Stimulated activated CD4-positive, alpha-beta T cell treated with anti-CD3 and anti-CD28 coated beads, TNF-alpha, amount 100 ng/mL, for 48 hours (primary cell): ENCODE measurements at regions not wholly inside any gene's neighbourhood (a gene's known extent, or its start where the extent isn't known, plus 50 kb on each side); places are given as distances from the start of the nearest gene placed in this dataset.
"Not testable (repeated sequence)": the region's sequence is repeated elsewhere in the genome, so short reads cannot be mapped to it uniquely, and the experiment has no call there.

Experiments
- DNase-seq, 3 donors: peaks; one replicate each; pipeline ENCODE4 v3.0.0-alpha.2; 2020; ENCODE audit warnings: low read depth in 3 of 3

DNA sequence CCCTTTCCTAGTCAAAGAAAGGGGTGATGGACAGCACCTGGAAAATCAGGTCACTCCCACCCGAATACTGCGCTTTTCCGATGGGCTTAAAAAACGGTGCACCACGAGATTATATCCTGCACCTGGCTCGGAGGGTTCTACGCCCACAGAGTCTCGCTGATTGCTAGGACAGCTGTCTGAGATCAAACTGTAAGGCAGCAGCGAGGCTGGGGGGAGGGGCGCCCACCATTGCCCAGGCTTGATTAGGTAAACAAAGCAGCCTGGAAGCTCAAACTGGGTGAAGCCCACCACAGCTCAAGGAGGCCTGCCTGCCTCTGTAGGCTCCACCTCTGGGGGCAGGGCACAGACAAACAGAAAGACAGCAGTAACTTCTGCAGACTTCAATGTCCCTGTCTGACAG lies 783.4 kb downstream of the NSUN3 start:
- DNase-seq: not testable (repeated sequence)

- no peak for DNase-seq
Observed at GRCh38 chr3:94862703-94863102, 799.8 kb downstream of the NSUN3 start.

GRCh38 chr3:94869059-94869547 lies 806.2 kb downstream of the NSUN3 start:
- DNase-seq: no peak

DNA sequence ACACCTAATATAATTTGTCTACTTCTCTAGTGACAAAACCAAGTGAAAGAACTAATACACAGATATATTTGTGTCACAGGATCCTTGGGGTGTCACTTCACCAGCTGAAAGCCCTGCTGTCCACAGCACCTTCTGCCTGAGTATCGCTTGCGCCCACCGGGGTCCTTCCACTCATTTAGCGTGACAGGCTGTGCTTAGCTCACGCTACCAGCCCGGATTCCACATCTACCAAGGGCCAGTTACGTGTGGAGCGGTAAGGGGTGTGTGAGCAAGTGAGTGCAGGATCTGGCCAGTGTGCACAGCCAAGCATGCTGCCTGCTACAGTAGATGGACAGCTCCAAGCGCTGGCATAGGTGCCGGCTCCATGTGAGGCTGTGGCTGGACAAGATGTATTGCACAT lies 810.9 kb downstream of the NSUN3 start:
- no peak for DNase-seq

DNA sequence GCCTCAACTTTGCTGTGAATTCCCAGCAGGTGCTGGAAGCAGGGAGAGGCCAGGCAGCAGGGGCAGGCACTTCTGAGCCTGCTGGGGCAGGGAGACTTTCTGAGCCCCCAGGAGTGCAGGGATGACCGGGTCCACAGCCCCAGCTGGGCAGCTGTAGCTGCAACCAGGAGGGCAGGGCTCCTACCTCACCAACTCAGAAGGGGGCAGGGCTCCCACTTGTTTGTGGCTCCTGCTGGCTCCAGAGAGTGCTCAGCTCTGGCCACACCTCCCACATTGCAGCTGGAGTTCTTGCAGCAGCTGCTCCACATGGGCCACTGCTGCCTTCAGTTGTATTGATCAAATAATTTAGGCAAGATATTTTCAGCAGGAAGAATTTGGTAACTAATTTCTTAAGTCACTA lies 812.3 kb downstream of the NSUN3 start:
- no peak for DNase-seq

DNA sequence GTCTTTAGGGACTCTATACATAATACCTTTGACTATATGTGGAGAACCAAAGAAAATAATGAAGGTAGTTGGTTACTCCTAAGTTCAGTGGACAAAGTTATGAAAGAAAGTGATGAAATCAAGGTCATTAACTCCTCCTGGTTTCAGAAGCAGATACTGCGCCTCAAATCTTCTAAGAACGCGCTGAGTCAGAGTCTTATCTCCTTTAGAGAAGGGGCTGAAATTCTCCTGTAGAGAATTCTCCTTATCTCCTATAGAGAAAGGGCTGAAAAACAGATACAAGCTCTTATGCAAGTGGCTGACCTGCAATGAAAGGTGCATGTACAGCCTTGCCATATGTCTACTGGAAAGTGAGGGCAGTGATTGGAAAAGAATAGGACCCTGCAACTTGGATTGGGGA lies 824.2 kb downstream of the NSUN3 start:
- no peak for DNase-seq

DNA sequence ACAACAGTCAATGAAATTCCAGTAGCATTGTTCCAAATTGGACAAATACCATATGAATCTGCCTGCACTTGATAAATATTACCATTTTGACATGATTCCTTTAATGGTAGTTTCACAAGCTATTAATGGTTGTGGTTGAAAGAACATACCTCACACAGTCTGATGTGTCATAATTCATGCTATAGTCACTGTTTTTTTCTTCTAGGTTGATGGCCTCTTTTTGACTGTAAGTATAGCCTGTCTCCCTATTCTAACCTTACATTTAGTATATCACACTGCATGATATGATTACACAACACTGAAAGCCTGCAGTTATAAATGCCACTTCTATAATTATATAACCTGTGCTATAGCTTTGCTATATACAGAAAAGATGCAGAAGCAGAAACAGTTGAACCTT lies 834.1 kb downstream of the NSUN3 start:
- DNase-seq: no peak

DNA sequence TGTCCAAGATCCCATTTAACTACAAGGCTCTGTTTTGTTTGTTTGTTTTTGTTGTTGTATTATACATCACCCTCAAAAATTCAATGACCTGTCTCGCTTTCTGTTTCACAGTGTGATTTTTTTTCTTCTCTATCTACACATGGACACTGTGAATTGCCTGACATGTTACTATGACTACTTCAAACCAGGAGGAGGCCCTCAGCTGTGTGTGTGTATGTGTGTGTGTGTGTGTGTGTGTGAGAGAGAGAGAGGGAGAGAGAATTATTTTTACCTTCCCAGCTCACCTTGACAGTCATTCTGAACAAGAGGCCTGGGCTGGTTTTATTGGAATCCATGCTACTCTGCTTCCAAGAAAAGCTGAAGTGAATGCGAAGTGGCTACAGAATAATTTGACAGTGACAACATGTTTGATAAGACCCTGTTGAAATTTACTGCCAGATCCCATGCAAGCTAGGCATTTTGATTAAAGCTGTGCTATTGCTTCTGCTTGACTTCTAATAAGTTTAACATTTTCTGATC lies 841.4 kb downstream of the NSUN3 start:
- no peak for DNase-seq

DNA sequence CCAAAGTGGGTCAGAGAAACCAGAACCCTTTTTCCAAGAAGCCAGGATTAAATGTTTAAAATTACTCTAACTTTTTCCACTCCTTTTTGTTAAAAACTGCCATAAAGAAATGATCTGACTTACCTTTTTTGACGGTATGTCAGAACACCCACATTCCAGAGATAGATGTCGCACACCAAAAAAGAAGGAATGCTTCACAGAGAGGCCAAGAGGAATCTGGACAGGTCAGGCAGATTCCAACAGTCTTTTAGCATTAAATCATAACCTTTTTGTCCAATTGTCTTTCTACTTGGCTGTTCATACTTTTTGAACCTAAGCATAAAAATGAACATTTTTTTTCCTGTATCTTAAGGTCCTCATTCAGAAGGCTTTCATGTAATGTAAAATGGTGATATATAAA lies 846.9 kb downstream of the NSUN3 start:
- no peak for DNase-seq

DNA sequence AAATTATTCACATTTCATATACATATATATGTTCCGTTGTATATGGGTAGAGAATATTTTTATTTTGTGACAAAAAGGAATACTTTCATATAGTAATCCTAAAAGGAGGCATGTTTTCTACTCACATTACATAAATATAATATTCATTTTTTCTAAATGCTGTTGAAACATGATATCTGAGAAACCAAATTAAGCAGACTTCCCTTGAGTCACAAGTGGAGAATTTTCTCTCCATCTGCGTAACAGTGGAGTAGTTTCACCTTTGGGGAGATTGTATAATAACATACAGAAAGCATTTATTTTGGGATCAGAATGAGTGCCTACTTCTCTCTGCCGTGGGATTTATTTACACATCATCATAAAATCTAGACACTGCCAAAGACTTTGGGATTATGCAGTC lies 849.8 kb downstream of the NSUN3 start:
- no peak for DNase-seq

- DNase-seq: no peak
Observed at GRCh38 chr3:94927175-94927574, 864.3 kb downstream of the NSUN3 start.

DNA sequence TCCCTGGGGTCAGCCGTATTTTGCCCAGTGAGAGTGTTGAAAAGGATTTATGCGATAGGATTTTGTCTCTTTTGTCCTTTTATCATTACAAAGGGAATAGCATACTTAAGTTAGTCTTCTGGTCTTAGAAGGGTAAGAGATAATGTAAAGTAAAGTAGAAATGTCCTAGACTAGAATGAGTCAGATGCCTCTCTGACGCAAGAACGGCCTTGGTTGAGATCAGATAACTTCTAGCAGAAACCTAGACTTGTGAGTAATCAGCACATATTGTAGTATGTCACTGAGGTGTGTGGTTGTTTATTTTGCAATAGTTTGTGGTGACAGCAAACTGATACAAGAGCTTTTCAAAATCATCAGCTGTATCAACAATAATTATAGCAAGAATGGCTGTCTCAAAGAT lies 866.1 kb downstream of the NSUN3 start:
- DNase-seq: no peak

GRCh38 chr3:94935738-94936580 lies 873.1 kb downstream of the NSUN3 start:
- no peak for DNase-seq

GRCh38 chr3:94937980-94938379 lies 875.1 kb downstream of the NSUN3 start:
- no peak for DNase-seq

GRCh38 chr3:94946683-94947082 lies 883.8 kb downstream of the NSUN3 start:
- no peak for DNase-seq

- no peak for DNase-seq
Observed at GRCh38 chr3:94961423-94962100, 898.7 kb downstream of the NSUN3 start.

- DNase-seq: no peak
Observed at GRCh38 chr3:94965867-94966475, 903.1 kb downstream of the NSUN3 start.

GRCh38 chr3:94967196-94967595 lies 904.3 kb downstream of the NSUN3 start:
- no peak for DNase-seq

DNA sequence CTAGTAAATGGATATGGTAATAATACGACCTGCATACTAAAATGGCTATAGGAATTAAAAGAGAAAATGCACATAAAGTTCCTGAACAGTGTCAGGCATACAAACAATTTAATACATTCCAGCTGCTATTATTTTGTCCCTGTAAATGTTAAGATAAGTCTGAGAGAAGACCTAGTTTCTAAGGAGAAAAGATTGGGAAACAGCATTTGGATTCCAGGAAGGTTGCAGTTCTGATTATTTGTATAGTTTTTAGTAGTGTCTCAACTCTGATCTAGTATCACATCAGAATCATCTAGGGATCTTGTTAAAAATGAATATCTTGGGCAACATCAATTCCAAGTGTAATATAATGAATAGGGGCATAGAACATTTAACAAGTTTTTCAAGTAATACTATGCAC lies 905.7 kb downstream of the NSUN3 start:
- no peak for DNase-seq

DNA sequence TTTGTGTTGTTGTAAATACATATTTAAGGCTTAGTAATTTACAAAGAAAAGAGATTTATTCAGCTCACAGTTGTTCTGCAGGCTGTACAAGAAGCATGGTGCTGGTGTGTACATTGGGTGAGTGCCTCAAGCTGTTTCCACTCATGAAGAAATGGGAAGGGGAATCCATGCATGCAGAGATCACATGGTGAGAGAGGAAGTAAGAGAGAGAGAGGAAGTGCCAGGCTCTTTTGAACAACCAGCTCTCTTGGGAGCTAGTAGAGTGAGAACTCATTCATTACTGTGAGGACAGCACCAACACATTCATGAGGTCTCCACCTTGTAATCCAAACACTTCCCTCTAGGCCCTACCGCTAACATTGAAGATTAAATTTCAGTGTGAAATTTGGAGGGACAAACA lies 909.2 kb downstream of the NSUN3 start:
- no peak for DNase-seq

DNA sequence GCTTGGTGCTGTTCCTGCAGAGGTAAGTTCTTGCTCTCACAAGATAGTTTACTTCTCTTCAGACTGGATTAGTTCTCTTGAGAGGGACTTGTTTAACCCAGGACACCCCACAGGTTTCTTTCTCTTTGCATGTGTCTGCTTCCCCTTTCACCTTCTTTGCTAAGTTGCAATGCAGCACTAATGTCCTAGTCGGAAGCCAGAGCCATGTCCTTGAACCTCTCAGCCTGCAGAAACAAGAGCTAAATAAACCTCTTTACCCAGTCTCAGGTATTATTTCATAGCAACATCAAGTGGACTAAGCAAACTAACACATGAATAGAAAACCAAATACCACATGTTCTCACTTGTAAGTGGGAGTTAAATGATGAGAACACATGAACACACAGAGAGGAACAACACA lies 915.2 kb downstream of the NSUN3 start:
- DNase-seq: no peak

DNA sequence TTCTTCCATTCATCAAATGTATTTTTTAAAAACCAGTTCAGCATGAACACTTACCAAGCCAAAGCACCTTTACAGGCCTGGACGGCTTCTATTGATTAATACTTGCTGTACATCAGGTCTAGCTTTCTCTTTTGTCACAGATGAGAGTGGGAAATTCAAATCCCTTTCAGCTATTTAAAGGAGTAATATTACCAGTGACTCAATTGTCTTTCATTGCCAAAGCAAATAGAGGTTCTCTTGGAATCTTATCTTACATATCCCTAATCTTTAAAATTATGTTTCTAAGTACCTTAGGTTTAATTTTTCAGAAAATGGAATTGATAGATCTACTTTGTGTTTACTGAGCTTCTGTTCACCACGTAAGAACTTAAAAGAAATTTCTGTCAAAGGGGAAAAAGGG lies 922.9 kb downstream of the NSUN3 start:
- no peak for DNase-seq
